ENCODE measurements at regions not wholly inside any gene's neighbourhood (a gene's known extent, or its start where the extent isn't known, plus 50 kb on each side); places are given as distances from the start of the nearest gene placed in this dataset.

DNA sequence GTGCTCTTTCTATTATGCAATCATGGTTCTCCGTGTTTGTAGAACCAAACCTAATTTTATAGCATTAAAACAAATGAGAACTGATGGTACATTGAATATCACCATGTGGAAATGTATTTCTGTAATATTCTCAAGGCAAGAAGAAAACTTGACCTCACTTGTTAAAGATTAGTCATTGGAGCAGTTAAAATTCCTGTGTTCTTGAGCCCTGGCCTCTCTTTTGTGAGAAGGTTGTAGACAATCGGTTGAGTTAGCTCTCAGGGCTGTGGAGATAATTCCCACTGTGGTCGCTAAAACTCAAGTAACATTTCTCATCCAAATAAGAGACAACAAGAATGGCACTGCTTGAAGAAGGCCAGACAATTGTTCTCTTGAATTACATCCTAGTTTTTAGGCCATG, 216.0 kb upstream of the KLF4 start:
- no peak for TF ChIP-seq CTCF (conservative IDR thresholded peaks at IDR 0.05; ENCODE audit: low read length)
- TF ChIP-seq EZH2phosphoT487 (IDR thresholded peaks at IDR 0.05; ENCODE audit: borderline replicate concordance) = no peak

Data from Loucy (cell line).